Breast epithelium (tissue), 3 donors: ENCODE measurements at regions not wholly inside any gene's neighbourhood (a gene's known extent, or its start where the extent isn't known, plus 50 kb on each side); places are given as distances from the start of the nearest gene placed in this dataset.

ENCODE experiments used
- POLR2A ChIP-seq: fragments of 450-650 bp; IDR thresholded peaks from one replicate; pipeline ENCODE4 v1.6.1; 2016; ENCODE audit warnings: antibody characterized with exemption, mild to moderate bottlenecking, moderate library complexity
- TF ChIP-seq, protein P1 (sequence below), 3 donors: fragments of 450-650 bp; IDR thresholded peaks; one replicate each; pipeline ENCODE4 v1.5.1; 2016 to 2017; ENCODE audit warnings: antibody characterized with exemption in 3 of 3, mild to moderate bottlenecking in 3 of 3, moderate library complexity in 3 of 3

DNA sequence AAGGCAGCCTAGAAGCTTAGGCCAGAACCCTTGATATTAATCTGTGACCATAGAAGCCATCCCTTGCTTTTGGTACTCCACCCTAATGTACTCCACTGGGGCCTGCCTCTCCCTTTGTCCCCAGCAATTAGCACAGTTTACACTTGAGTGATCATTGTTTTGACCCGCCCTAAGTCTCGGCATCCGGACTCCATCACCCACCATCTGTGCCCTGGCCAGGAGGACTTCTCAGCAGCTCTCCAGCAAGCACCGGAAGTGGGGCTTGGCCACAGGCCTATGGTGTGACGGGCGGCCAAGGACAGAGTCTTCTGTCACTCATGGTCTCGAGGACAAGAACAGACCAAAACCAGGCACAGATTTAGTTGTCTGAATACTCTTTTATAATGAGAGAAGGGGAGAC, 126.5 kb upstream of the NTF3 start:
- TF ChIP-seq, protein P1, sequence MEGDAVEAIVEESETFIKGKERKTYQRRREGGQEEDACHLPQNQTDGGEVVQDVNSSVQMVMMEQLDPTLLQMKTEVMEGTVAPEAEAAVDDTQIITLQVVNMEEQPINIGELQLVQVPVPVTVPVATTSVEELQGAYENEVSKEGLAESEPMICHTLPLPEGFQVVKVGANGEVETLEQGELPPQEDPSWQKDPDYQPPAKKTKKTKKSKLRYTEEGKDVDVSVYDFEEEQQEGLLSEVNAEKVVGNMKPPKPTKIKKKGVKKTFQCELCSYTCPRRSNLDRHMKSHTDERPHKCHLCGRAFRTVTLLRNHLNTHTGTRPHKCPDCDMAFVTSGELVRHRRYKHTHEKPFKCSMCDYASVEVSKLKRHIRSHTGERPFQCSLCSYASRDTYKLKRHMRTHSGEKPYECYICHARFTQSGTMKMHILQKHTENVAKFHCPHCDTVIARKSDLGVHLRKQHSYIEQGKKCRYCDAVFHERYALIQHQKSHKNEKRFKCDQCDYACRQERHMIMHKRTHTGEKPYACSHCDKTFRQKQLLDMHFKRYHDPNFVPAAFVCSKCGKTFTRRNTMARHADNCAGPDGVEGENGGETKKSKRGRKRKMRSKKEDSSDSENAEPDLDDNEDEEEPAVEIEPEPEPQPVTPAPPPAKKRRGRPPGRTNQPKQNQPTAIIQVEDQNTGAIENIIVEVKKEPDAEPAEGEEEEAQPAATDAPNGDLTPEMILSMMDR (IDR thresholded peaks at IDR 0.05): no peak
- no peak for TF ChIP-seq POLR2A
